IPS-18a (cell line): ENCODE measurements at regions not wholly inside any gene's neighbourhood (a gene's known extent, or its start where the extent isn't known, plus 50 kb on each side); places are given as distances from the start of the nearest gene placed in this dataset.

Experiments
- H3K27ac ChIP-seq: one replicate; pipeline ENCODE4 v1.5.1; 2013; ENCODE audit warnings: low read length
- H3K27me3 ChIP-seq: one replicate; pipeline ENCODE4 v1.6.1; 2013; ENCODE audit warnings: mild to moderate bottlenecking, low read length; ENCODE audit not compliant: control insufficient read depth, insufficient read depth
- H3K36me3 ChIP-seq: one replicate; pipeline ENCODE4 v1.6.1; 2013; ENCODE audit warnings: low read depth, low read length; ENCODE audit not compliant: control insufficient read depth
- H3K4me1 ChIP-seq: one replicate; pipeline ENCODE4 v1.6.1; 2013; ENCODE audit warnings: low read depth, low read length; ENCODE audit not compliant: control insufficient read depth
- H3K4me3 ChIP-seq: one replicate; pipeline ENCODE4 v1.5.1; 2013; ENCODE audit warnings: low read length
- H3K9ac ChIP-seq: one replicate; pipeline ENCODE4 v1.6.1; 2013; ENCODE audit warnings: mild to moderate bottlenecking, low read length, moderate library complexity
- H3K9me3 ChIP-seq: one replicate; pipeline ENCODE4 v1.6.1; 2013; ENCODE audit warnings: low read depth, low read length; ENCODE audit not compliant: control insufficient read depth

GRCh38 chr16:6012716-6013115, 915.1 kb upstream of the EEF2KMT start:
- Histone ChIP-seq H3K4me1 (no peaks in the 10 kb centered on the region), H3K27ac (no peak overlapping the region), H3K27me3 (peaks cover 7% of the 10 kb centered on the region), H3K9ac (no peak overlapping the region), H3K9me3 (no peaks in the 10 kb centered on the region), H3K4me3 (no peak overlapping the region), H3K36me3 (no peaks in the 10 kb centered on the region)

GRCh38 chr16:6009151-6009550, 911.6 kb upstream of the EEF2KMT start:
- Histone ChIP-seq H3K27me3 (no peaks in the 10 kb centered on the region), H3K36me3 (no peaks in the 10 kb centered on the region), H3K9ac (no peak overlapping the region), H3K4me3 (no peak overlapping the region), H3K4me1 (no peaks in the 10 kb centered on the region), H3K27ac (no peak overlapping the region), H3K9me3 (no peaks in the 10 kb centered on the region)

DNA sequence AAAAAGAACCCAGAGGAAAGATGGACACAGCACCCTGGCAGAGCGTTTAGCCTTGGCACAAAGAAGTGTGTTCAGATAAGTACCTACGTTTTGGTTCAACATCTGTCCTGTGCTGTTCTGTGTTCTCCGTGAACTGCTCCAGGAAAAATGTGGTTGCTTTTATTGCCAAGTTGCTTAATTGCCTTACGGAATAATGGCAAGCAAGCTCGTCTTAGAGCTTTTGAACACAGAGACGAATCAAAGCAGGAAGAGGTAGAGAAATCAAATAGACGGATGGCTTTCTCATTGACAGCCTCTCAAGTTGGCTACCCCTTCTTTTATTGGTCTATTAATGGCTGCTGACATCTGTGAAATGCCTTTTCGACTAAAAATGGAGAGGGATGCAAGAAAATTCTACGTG, 911.1 kb upstream of the EEF2KMT start:
- Histone ChIP-seq H3K4me3 (no peak overlapping the region), H3K9me3 (no peaks in the 10 kb centered on the region), H3K27ac (no peak overlapping the region), H3K4me1 (no peaks in the 10 kb centered on the region), H3K36me3 (no peaks in the 10 kb centered on the region), H3K9ac (no peak overlapping the region), H3K27me3 (no peaks in the 10 kb centered on the region)

DNA sequence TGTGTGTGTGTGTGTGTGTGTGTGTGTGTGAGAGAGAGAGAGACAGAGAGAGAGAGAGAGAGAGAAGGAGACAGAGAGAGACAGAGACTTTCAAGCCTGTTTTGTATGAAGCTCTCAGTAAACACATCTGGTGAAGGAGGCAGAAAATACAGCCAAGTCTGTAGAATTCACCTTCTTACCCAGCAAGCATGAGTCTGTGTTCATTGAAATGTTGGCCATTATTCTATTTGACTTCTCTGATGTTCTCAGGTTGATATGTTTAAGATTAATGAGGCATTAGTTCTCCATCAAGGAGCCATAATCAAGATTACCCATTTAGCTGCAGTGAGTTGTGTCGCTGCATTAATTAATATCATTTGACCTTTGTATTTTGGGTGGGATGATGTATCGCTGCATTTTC, 895.8 kb upstream of the EEF2KMT start:
- Histone ChIP-seq H3K9me3 (no peaks in the 10 kb centered on the region), H3K9ac (no peak overlapping the region), H3K4me3 (no peak overlapping the region), H3K27ac (no peak overlapping the region), H3K4me1 (peaks cover 2% of the 10 kb centered on the region), H3K27me3 (no peaks in the 10 kb centered on the region), H3K36me3 (no peaks in the 10 kb centered on the region)

DNA sequence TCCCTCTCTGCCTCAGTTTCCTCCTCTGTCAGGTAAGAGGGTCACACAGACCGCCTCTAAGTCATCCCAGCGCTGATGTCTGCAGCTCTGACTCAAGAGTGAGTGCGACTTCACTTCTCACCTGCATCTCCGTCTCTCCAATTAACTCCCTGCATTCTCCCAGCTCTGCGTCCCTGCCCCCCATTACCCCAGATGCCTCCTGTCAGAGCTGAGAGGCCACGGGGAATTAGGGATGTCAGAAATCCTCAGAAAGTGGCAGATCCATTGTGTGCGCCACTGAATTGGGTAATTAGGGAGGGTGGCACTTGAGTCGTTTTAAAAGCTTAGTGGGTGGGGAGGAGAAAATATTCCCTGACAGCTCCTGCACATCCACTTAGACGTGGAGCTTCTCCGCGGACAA, 885.4 kb upstream of the EEF2KMT start:
- no peaks in the 10 kb centered on the region for H3K9me3 ChIP-seq
- no peak overlapping the region for H3K4me3 ChIP-seq
- no peaks in the 10 kb centered on the region for H3K27me3 ChIP-seq
- H3K9ac ChIP-seq: no peak overlapping the region
- H3K36me3 ChIP-seq: no peaks in the 10 kb centered on the region
- no peak overlapping the region for H3K27ac ChIP-seq
- H3K4me1 ChIP-seq: peaks cover 35% of the 10 kb centered on the region

- no peaks in the 10 kb centered on the region for H3K27me3 ChIP-seq
- H3K9me3 ChIP-seq: no peaks in the 10 kb centered on the region
- no peaks in the 10 kb centered on the region for H3K36me3 ChIP-seq
- H3K9ac ChIP-seq: no peak overlapping the region
- no peak overlapping the region for H3K27ac ChIP-seq
- no peak overlapping the region for H3K4me3 ChIP-seq
- peaks cover 29% of the 10 kb centered on the region for H3K4me1 ChIP-seq
Observed at GRCh38 chr16:5979905-5980550, 882.4 kb upstream of the EEF2KMT start.

GRCh38 chr16:5977329-5977728, 879.7 kb upstream of the EEF2KMT start:
- Histone ChIP-seq H3K4me3 (no peak overlapping the region), H3K36me3 (no peaks in the 10 kb centered on the region), H3K9ac (no peak overlapping the region), H3K27ac (no peak overlapping the region), H3K27me3 (no peaks in the 10 kb centered on the region), H3K4me1 (peaks cover 15% of the 10 kb centered on the region), H3K9me3 (no peaks in the 10 kb centered on the region)

GRCh38 chr16:5972747-5973146, 875.2 kb upstream of the EEF2KMT start:
- H3K9ac ChIP-seq: no peak overlapping the region
- H3K9me3 ChIP-seq: no peaks in the 10 kb centered on the region
- no peak overlapping the region for H3K27ac ChIP-seq

DNA sequence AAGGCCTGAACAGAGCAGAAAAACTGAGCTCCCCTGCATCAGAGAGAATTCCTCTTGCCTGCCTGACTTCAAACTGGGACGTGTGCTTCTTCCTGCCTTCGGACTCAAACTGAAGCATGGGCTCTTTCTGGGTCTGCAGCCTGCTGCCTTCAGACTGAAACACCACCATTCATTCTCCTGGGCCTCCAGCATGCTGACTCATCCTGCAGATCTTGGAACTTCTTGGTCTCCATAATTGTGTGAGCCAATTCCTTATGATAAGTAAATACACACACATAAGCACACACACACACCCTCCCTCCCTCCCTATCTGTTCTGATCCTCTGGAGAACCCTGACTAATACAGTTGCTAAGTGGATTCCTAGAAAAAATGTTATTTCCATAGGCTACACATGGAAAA, 874.3 kb upstream of the EEF2KMT start:
- H3K9me3 ChIP-seq: no peaks in the 10 kb centered on the region
- no peaks in the 10 kb centered on the region for H3K4me1 ChIP-seq
- no peak overlapping the region for H3K27ac ChIP-seq

More at GRCh38 chr16:5972747-5973146, 875.2 kb upstream of the EEF2KMT start:
- Histone ChIP-seq H3K4me3 (no peak overlapping the region), H3K36me3 (no peaks in the 10 kb centered on the region), H3K27me3 (no peaks in the 10 kb centered on the region), H3K4me1 (no peaks in the 10 kb centered on the region)

GRCh38 chr16:5971106-5971505, 873.5 kb upstream of the EEF2KMT start:
- H3K4me3 ChIP-seq: no peak overlapping the region
- peaks cover 5% of the 10 kb centered on the region for H3K4me1 ChIP-seq
- H3K36me3 ChIP-seq: no peaks in the 10 kb centered on the region
- no peaks in the 10 kb centered on the region for H3K9me3 ChIP-seq
- no peak overlapping the region for H3K9ac ChIP-seq
- no peak overlapping the region for H3K27ac ChIP-seq
- no peaks in the 10 kb centered on the region for H3K27me3 ChIP-seq

More for the DNA sequence above, 874.3 kb upstream of the EEF2KMT start:
- H3K27me3 ChIP-seq: no peaks in the 10 kb centered on the region
- no peaks in the 10 kb centered on the region for H3K36me3 ChIP-seq
- H3K9ac ChIP-seq: no peak overlapping the region
- no peak overlapping the region for H3K4me3 ChIP-seq

- Histone ChIP-seq H3K9me3 (no peaks in the 10 kb centered on the region), H3K27me3 (no peaks in the 10 kb centered on the region), H3K27ac (no peak overlapping the region), H3K36me3 (no peaks in the 10 kb centered on the region), H3K4me1 (peaks cover 7% of the 10 kb centered on the region), H3K4me3 (no peak overlapping the region), H3K9ac (no peak overlapping the region)
Observed at GRCh38 chr16:5966004-5966403, 868.4 kb upstream of the EEF2KMT start.

DNA sequence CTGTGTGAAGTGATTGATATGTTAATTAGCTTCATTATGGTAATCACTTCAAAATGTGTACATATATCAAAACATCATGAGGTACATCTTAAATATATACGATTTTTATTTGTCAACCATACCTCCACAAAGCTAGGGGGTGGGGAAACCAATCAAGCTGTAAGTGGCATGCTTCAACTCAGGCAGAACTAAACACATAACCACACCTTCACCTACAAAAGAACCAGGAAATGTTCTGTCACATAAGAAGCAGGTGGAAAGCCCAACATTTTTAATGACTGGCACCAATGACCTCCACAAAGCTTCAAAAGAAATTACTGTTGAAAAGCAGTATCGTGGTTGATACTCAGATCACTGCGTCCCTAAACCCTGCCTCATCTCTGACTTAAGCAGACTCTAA, 867.7 kb upstream of the EEF2KMT start:
- Histone ChIP-seq H3K9ac (no peak overlapping the region), H3K4me1 (peaks cover 7% of the 10 kb centered on the region), H3K4me3 (no peak overlapping the region), H3K36me3 (no peaks in the 10 kb centered on the region), H3K27ac (no peak overlapping the region), H3K27me3 (no peaks in the 10 kb centered on the region), H3K9me3 (no peaks in the 10 kb centered on the region)
